ENCODE measurements at regions not wholly inside any gene's neighbourhood (a gene's known extent, or its start where the extent isn't known, plus 50 kb on each side); places are given as distances from the start of the nearest gene placed in this dataset.
A peak's percentile ranks its signal among the peaks of the same experiment; 100 is the strongest.
"Not testable (repeated sequence)": the region's sequence is repeated elsewhere in the genome, so short reads cannot be mapped to it uniquely, and the experiment has no call there.

GRCh38 chr11:41519696-41520095, 60.2 kb upstream of the LRRC4C start:
- no peak for DNase-seq (ENCODE audit: low spot score)

GRCh38 chr11:41522391-41522790, 62.9 kb upstream of the LRRC4C start:
- no peak for DNase-seq (ENCODE audit: low spot score)

- DNase-seq (ENCODE audit: low spot score): no peak
Observed at GRCh38 chr11:41522899-41523672, 63.6 kb upstream of the LRRC4C start.

- no peak for DNase-seq (ENCODE audit: low spot score)
Observed at GRCh38 chr11:41527530-41527929, 68.1 kb upstream of the LRRC4C start.

- no peak for DNase-seq (ENCODE audit: low spot score)
Observed at GRCh38 chr11:41532413-41532812, 73.0 kb upstream of the LRRC4C start.

- DNase-seq (ENCODE audit: low spot score): no peak
Observed at GRCh38 chr11:41533761-41534160, 74.3 kb upstream of the LRRC4C start.

GRCh38 chr11:41534391-41534790, 74.9 kb upstream of the LRRC4C start:
- no peak for DNase-seq (ENCODE audit: low spot score)

GRCh38 chr11:41534861-41535260, 75.4 kb upstream of the LRRC4C start:
- no peak for DNase-seq (ENCODE audit: low spot score)

- DNase-seq (ENCODE audit: low spot score): no peak
Observed at GRCh38 chr11:41536021-41536568, 76.6 kb upstream of the LRRC4C start.

- not testable (repeated sequence) for DNase-seq (ENCODE audit: low spot score)
Observed at GRCh38 chr11:41544902-41545301, 85.5 kb upstream of the LRRC4C start.

GRCh38 chr11:41578421-41579051, 119.1 kb upstream of the LRRC4C start:
- no peak for DNase-seq (ENCODE audit: low spot score)

- DNase-seq (ENCODE audit: low spot score): no peak
Observed at GRCh38 chr11:41579546-41579945, 120.1 kb upstream of the LRRC4C start.

- no peak for DNase-seq (ENCODE audit: low spot score)
Observed at GRCh38 chr11:41609511-41609910, 150.1 kb upstream of the LRRC4C start.

- no peak for DNase-seq (ENCODE audit: low spot score)
Observed at GRCh38 chr11:41612415-41612814, 153.0 kb upstream of the LRRC4C start.

- no peak for DNase-seq (ENCODE audit: low spot score)
Observed at GRCh38 chr11:41613326-41613725, 153.9 kb upstream of the LRRC4C start.

GRCh38 chr11:41622707-41623359, 163.4 kb upstream of the LRRC4C start:
- no peak for DNase-seq (ENCODE audit: low spot score)

- DNase-seq (ENCODE audit: low spot score): no peak
Observed at GRCh38 chr11:41659985-41660384, 200.5 kb upstream of the LRRC4C start.

GRCh38 chr11:41660585-41660984, 201.1 kb upstream of the LRRC4C start:
- peak; percentile 2 for DNase-seq (ENCODE audit: low spot score)

- DNase-seq (ENCODE audit: low spot score): no peak
Observed at GRCh38 chr11:41665441-41666360, 206.2 kb upstream of the LRRC4C start.

GRCh38 chr11:41666951-41667653, 207.7 kb upstream of the LRRC4C start:
- DNase-seq (ENCODE audit: low spot score): no peak

GRCh38 chr11:41675205-41675604, 215.8 kb upstream of the LRRC4C start:
- DNase-seq (ENCODE audit: low spot score): no peak
